GM12874 (cell line): ENCODE measurements at regions not wholly inside any gene's neighbourhood (a gene's known extent, or its start where the extent isn't known, plus 50 kb on each side); places are given as distances from the start of the nearest gene placed in this dataset.

Experiments used
- TF ChIP-seq, protein P1 (sequence below): IDR thresholded peaks from 2 replicates; pipeline ENCODE4 v1.5.1; 2011; ENCODE audit warnings: low read depth, mild to moderate bottlenecking, control low read depth, low read length, moderate library complexity; ENCODE audit not compliant: insufficient read depth

DNA sequence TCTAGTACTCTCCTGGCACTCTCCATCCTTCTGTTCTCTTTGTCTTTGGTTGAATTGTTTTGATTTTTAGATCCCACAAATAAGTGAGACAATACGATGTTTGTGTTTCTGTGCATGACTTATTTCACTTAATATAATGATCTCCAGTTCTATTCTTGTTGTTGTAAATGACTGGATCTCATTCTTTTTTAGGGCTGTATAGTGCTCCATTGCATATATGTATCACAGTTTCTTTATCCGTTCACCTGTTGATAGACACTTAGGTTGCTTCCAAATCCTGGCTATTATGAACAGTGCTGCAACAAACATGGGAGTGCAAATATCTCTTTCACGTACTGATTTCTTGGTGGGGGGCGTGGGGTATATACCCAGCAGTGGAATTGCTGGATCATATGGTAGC, 245.0 kb downstream of the ADCYAP1 start:
- TF ChIP-seq, protein P1, sequence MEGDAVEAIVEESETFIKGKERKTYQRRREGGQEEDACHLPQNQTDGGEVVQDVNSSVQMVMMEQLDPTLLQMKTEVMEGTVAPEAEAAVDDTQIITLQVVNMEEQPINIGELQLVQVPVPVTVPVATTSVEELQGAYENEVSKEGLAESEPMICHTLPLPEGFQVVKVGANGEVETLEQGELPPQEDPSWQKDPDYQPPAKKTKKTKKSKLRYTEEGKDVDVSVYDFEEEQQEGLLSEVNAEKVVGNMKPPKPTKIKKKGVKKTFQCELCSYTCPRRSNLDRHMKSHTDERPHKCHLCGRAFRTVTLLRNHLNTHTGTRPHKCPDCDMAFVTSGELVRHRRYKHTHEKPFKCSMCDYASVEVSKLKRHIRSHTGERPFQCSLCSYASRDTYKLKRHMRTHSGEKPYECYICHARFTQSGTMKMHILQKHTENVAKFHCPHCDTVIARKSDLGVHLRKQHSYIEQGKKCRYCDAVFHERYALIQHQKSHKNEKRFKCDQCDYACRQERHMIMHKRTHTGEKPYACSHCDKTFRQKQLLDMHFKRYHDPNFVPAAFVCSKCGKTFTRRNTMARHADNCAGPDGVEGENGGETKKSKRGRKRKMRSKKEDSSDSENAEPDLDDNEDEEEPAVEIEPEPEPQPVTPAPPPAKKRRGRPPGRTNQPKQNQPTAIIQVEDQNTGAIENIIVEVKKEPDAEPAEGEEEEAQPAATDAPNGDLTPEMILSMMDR = no peak

GRCh38 chr18:1150344-1150743, 245.7 kb downstream of the ADCYAP1 start:
- TF ChIP-seq, protein P1 = no peak

DNA sequence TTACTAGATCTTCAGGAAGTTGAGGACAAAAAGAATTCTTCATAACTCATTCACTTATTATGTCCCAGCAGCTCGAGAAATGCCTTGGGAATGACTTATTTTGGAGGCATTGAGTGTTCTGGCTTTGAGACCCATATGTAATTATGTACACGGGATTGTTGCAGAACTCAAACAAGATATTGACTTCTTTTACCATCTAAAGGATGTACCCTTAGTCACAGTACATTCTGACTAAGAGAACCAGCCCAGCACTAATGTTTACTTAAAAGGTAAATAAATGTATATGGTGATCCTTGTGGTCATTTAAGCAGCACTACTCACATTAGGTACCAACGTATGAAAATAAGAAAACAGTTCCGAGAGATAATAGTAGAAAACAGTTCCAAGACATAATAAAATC, 268.9 kb downstream of the ADCYAP1 start:
- TF ChIP-seq, protein P1 = no peak

DNA sequence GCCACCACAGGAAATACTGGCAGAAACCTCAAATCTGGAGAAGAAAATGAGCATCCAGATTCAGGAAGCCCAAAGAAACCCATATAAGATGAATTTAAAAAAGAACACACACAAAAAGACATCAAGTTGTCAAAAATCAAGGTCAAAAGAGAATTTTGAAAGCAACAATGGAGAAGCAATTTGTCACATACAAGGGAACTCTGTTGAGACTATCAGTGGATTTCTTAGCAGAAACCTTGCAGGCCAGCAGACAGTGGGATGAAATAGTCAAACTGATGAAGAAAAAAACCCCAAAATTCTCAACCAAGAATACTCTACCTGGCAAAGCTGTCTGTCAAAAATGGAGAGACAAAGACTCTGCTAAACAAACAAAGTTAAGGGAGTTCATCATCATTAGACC, 272.6 kb downstream of the ADCYAP1 start:
- TF ChIP-seq, protein P1 = no peak

DNA sequence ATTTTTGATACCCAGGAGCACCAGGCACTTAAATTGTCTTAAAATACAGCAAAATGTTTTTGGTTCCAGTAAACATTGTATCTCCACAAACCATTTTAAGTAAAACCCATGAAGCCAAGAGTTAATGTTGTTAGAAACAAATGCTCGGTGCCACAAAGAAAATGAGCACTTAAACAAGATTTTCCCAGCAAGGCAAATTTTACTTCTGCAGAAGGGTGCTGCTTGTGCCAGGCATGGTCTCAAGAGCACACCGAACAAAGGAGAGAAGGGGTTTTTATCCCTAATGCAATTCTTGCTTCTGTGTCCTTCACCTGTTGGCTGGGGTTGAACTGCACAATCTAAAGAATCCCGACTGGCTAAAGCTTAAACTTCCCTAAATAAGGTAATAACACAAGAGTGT, 286.7 kb downstream of the ADCYAP1 start:
- TF ChIP-seq, protein P1 = no peak

GRCh38 chr18:1213126-1213525, 308.5 kb downstream of the ADCYAP1 start:
- TF ChIP-seq, protein P1 = no peak

DNA sequence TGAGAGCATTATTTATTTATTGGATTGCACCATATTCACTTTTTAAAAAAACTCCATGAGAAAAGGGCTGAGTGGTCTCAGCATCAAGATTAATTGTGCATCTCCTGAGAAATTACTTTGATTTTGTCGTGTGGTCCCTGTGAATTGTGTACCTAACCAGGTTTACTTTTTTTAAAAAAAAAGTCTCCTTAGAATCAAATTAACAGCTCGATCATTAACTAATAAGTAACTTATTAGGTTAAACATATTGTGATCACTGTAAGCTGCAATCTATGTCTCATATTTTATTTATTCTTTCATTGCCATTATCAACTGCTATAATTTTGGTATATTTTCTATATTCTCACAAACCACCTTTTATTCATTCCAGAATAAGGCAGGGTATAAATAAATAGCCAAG, 318.2 kb downstream of the ADCYAP1 start:
- TF ChIP-seq, protein P1 = no peak

GRCh38 chr18:1227025-1227424, 322.4 kb downstream of the ADCYAP1 start:
- TF ChIP-seq, protein P1 = no peak
